ENCODE measurements at regions not wholly inside any gene's neighbourhood (a gene's known extent, or its start where the extent isn't known, plus 50 kb on each side); places are given as distances from the start of the nearest gene placed in this dataset.

DNA sequence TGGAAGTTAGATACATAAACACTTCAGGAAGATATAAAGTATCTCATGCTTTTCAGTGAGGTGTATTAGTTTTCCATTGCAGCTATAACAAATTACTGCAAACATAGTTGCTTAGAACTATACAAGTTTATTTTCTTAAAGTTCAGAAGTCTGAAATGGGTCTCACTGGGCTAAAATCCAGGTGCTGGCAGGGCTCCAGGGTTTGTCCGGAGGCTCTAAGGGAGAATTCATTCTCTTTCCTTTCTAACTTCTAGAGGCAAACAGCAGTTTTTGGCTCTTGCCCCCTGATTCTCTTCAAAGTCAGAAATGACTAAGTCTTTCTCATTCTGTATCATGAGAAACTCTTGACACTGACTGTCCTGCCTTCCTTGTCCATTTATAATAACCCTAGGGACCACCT lies 138.8 kb downstream of the AASDHPPT start:
- Histone ChIP-seq H3K9me1 (replicated peaks; ENCODE audit: control insufficient read depth, extremely low read depth, insufficient read depth, low read length) (no peaks in the 10 kb centered on the region), H3K9me3 (replicated peaks; ENCODE audit: control insufficient read depth, insufficient read depth, low read length) (no peaks in the 10 kb centered on the region), H3K4me3 (replicated peaks in 1 of 3; ENCODE audit: insufficient read depth in 1 of 3, low read depth in 1 of 3, low read length in 3 of 3) (no peak overlapping the region), H3K79me2 (ENCODE audit: control insufficient read depth, insufficient read depth, low read length) (no peaks in the 10 kb centered on the region), H3K4me1 (ENCODE audit: control insufficient read depth, extremely low read depth, insufficient read depth, low read length) (no peaks in the 10 kb centered on the region), H3K36me3 (ENCODE audit: control insufficient read depth in 2 of 2, extremely low read depth in 1 of 2, insufficient read depth in 2 of 2, low read length in 2 of 2) (no peaks in the 10 kb centered on the region), H3K9ac (replicated peaks; ENCODE audit: extremely low read depth, insufficient read depth, low read length) (no peak overlapping the region), H3K27me3 (ENCODE audit: control insufficient read depth in 2 of 2, insufficient read depth in 2 of 2, low read length in 2 of 2) (no peaks in the 10 kb centered on the region), H3K27ac (ENCODE audit: insufficient read depth, low read depth, low read length) (no peak overlapping the region), H2AFZ (ENCODE audit: low read depth, low read length) (no peak overlapping the region), H3K4me2 (ENCODE audit: insufficient read depth, low read length) (no peak overlapping the region), H4K20me1 (replicated peaks; ENCODE audit: control insufficient read depth, extremely low read depth, insufficient read depth, low read length) (no peaks in the 10 kb centered on the region)
- no TSS peak for BruUV-seq (replicated peaks)
- TF ChIP-seq MAX (IDR thresholded peaks at IDR 0.05; ENCODE audit: insufficient read depth, insufficient read length) = no peak
- TF ChIP-seq POLR2A (IDR thresholded peaks at IDR 0.05; ENCODE audit: low read depth, low read length) = no peak
- FAIRE-seq (no peak), DNase-seq (ENCODE audit: low read depth, low spot score) (no peak)
- dilution Hi-C loops (cut with MboI; ENCODE audit: extremely low pct_ligation_motif_present, low sequenced_read_pairs) (no loop called here), intact Hi-C loops (cut with micrococcal nuclease) (no loop called here)
- POLR2A ChIA-PET = no interaction called here
- CTCF ChIA-PET = interaction anchor here (0.9 kb wide), 1 partner anchor 11 kb away, joined by 3 read pairs; no protein-coding TSS in a partner anchor

DNA sequence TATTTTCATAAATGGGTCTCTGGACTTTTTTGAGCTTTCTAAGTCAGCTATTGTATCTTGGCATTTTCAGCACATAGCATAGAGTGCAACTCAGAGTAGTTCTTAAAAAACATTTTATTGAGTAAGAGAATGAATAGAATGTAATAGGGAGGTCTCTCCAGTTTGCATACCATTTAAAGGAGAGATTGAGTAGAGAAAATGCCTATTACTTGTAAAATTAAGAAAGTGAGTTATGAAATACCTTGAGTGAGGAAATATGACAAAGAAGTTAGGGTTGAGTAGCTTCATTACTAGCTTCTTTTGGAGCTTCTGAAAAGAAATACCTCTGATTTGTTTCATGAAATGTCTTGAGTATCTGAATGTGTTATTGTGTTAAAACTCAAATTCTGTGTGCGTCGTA lies 140.0 kb downstream of the AASDHPPT start:
- CTCF ChIA-PET = no interaction called here
- Histone ChIP-seq H3K4me3 (replicated peaks in 1 of 3; ENCODE audit: insufficient read depth in 1 of 3, low read depth in 1 of 3, low read length in 3 of 3) (no peak overlapping the region), H3K9ac (replicated peaks; ENCODE audit: extremely low read depth, insufficient read depth, low read length) (no peak overlapping the region), H3K27ac (ENCODE audit: insufficient read depth, low read depth, low read length) (no peak overlapping the region), H3K9me1 (replicated peaks; ENCODE audit: control insufficient read depth, extremely low read depth, insufficient read depth, low read length) (no peaks in the 10 kb centered on the region), H4K20me1 (replicated peaks; ENCODE audit: control insufficient read depth, extremely low read depth, insufficient read depth, low read length) (no peaks in the 10 kb centered on the region), H3K36me3 (ENCODE audit: control insufficient read depth in 2 of 2, extremely low read depth in 1 of 2, insufficient read depth in 2 of 2, low read length in 2 of 2) (no peaks in the 10 kb centered on the region), H3K27me3 (ENCODE audit: control insufficient read depth in 2 of 2, insufficient read depth in 2 of 2, low read length in 2 of 2) (no peaks in the 10 kb centered on the region), H2AFZ (ENCODE audit: low read depth, low read length) (no peak overlapping the region), H3K79me2 (ENCODE audit: control insufficient read depth, insufficient read depth, low read length) (no peaks in the 10 kb centered on the region), H3K9me3 (replicated peaks; ENCODE audit: control insufficient read depth, insufficient read depth, low read length) (no peaks in the 10 kb centered on the region), H3K4me2 (ENCODE audit: insufficient read depth, low read length) (no peak overlapping the region), H3K4me1 (ENCODE audit: control insufficient read depth, extremely low read depth, insufficient read depth, low read length) (no peaks in the 10 kb centered on the region)
- TF ChIP-seq MAX (IDR thresholded peaks at IDR 0.05; ENCODE audit: insufficient read depth, insufficient read length) (no peak), MYC (IDR thresholded peaks at IDR 0.05; ENCODE audit: low read depth, low read length) (no peak), FOS (IDR thresholded peaks at IDR 0.05; ENCODE audit: borderline replicate concordance, insufficient read depth, low read length) (no peak), POLR2AphosphoS5 (IDR thresholded peaks at IDR 0.05; ENCODE audit: insufficient read depth, low read depth, low read length) (no peak), GATA2 (IDR thresholded peaks at IDR 0.05; ENCODE audit: insufficient read depth, insufficient read length, low read depth, low read length) (no peak), EZH2 (IDR thresholded peaks at IDR 0.05; ENCODE audit: borderline replicate concordance, low read depth, low read length, severe bottlenecking) (no peak), JUN (IDR thresholded peaks at IDR 0.05; ENCODE audit: borderline replicate concordance, insufficient read depth, insufficient read length, low read depth) (no peak), POLR2A (IDR thresholded peaks at IDR 0.05; ENCODE audit: low read depth, low read length) (no peak)
- TF ChIP-seq, protein P1, sequence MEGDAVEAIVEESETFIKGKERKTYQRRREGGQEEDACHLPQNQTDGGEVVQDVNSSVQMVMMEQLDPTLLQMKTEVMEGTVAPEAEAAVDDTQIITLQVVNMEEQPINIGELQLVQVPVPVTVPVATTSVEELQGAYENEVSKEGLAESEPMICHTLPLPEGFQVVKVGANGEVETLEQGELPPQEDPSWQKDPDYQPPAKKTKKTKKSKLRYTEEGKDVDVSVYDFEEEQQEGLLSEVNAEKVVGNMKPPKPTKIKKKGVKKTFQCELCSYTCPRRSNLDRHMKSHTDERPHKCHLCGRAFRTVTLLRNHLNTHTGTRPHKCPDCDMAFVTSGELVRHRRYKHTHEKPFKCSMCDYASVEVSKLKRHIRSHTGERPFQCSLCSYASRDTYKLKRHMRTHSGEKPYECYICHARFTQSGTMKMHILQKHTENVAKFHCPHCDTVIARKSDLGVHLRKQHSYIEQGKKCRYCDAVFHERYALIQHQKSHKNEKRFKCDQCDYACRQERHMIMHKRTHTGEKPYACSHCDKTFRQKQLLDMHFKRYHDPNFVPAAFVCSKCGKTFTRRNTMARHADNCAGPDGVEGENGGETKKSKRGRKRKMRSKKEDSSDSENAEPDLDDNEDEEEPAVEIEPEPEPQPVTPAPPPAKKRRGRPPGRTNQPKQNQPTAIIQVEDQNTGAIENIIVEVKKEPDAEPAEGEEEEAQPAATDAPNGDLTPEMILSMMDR (IDR thresholded peaks at IDR 0.05; ENCODE audit: extremely low read depth in 1 of 2, insufficient read depth in 1 of 2, low read depth in 1 of 2, low read length in 2 of 2) = no peak
- intact Hi-C loops (cut with micrococcal nuclease) = no loop called here
- POLR2A ChIA-PET = no interaction called here
- FAIRE-seq = no peak
- dilution Hi-C loops (cut with MboI; ENCODE audit: extremely low pct_ligation_motif_present, low sequenced_read_pairs) = no loop called here
- no peak for DNase-seq (ENCODE audit: low read depth, low spot score)
- no TSS peak for BruUV-seq (replicated peaks)

All from endothelial cell of umbilical vein (primary cell).